Activated CD4-positive, alpha-beta memory T cell treated with anti-CD3 and anti-CD28 coated beads, Interleukin-2, amount 10 ng/mL, durations not matched to agents 7 days and 5 days (primary cell): ENCODE measurements at regions not wholly inside any gene's neighbourhood (a gene's known extent, or its start where the extent isn't known, plus 50 kb on each side); places are given as distances from the start of the nearest gene placed in this dataset.
"Not testable (repeated sequence)": the region's sequence is repeated elsewhere in the genome, so short reads cannot be mapped to it uniquely, and the experiment has no call there.

ENCODE experiments used
- CTCF ChIA-PET: fragments of 350-600 bp; sonication (Branson Sonifier 250); formaldehyde crosslinking; loops from one replicate; lab custom pipeline; 2021; ENCODE audit warnings: antibody characterized with exemption, inconsistent platforms; lab: Charles Lee
- POLR2A ChIA-PET: fragments of 350-600 bp; sonication (Branson Sonifier 250); formaldehyde crosslinking; loops from one replicate; lab custom pipeline; 2021; ENCODE audit warnings: antibody characterized with exemption; lab: Charles Lee
- DNase-seq: peaks from one replicate; pipeline ENCODE4 v3.0.0-alpha.2; 2020
- H3K27ac Mint-ChIP-seq: one replicate; pipeline ENCODE4 v1.8.0; 2021; ENCODE audit warnings: mild to moderate bottlenecking, mixed read lengths
- H3K27me3 Mint-ChIP-seq: one replicate; pipeline ENCODE4 v1.8.0; 2021; ENCODE audit warnings: mixed read lengths
- H3K36me3 Mint-ChIP-seq: one replicate; pipeline ENCODE4 v1.8.0; 2021; ENCODE audit warnings: low read depth, mixed read lengths
- H3K4me1 Mint-ChIP-seq: one replicate; pipeline ENCODE4 v1.8.0; 2021; ENCODE audit warnings: mixed read lengths
- H3K4me3 Mint-ChIP-seq: one replicate; pipeline ENCODE4 v1.8.0; 2021; ENCODE audit warnings: mild to moderate bottlenecking, mixed read lengths
- H3K9me3 Mint-ChIP-seq: one replicate; pipeline ENCODE4 v1.8.0; 2021; ENCODE audit warnings: mixed read lengths

- Mint-ChIP-seq H3K27me3 (no peaks in the 10 kb centered on the region), H3K4me3 (no peak overlapping the region), H3K9me3 (no peaks in the 10 kb centered on the region), H3K36me3 (peaks cover 4% of the 10 kb centered on the region), H3K27ac (no peak overlapping the region), H3K4me1 (peaks cover 28% of the 10 kb centered on the region)
- POLR2A ChIA-PET: interaction anchor here (1.7 kb wide), 1 partner anchor 95 kb away, joined by 4 read pairs; the partner anchor contains the start of gene PICALM
- CTCF ChIA-PET: interaction anchor here (1.8 kb wide), 1 partner anchor 29 kb away, joined by 4 read pairs; no protein-coding TSS in a partner anchor
- no peak for DNase-seq
Observed at GRCh38 chr11:86164106-86164505, 80.4 kb upstream of the EED start.

- peaks cover 36% of the 10 kb centered on the region for H3K4me1 Mint-ChIP-seq
- H3K9me3 Mint-ChIP-seq, H3K27ac Mint-ChIP-seq, H3K27me3 Mint-ChIP-seq, DNase-seq, H3K4me3 Mint-ChIP-seq, H3K36me3 Mint-ChIP-seq: not testable (repeated sequence)
- ChIA-PET POLR2A (interaction anchor here (1.6 to 1.7 kb wide), 2 partner anchors 11 to 94 kb away, joined by 4 to 5 read pairs; partner anchors contain the start of gene PICALM), CTCF (interaction anchor here (1.8 kb wide), 1 partner anchor 30 kb away, joined by 4 read pairs; no protein-coding TSS in a partner anchor)
Observed at GRCh38 chr11:86163221-86163876, 81.2 kb upstream of the EED start.

- ChIA-PET POLR2A (interaction anchor here (1.2 to 1.6 kb wide), 3 partner anchors 9 to 17 kb away, joined by 3 to 5 read pairs (median 3); no protein-coding TSS in a partner anchor), CTCF (interaction anchor here (1.0 to 1.5 kb wide), 3 partner anchors 13 to 40 kb away, joined by 3 to 6 read pairs (median 3); no protein-coding TSS in a partner anchor)
- H3K27me3 Mint-ChIP-seq: no peaks in the 10 kb centered on the region
- DNase-seq: no peak
- no peak overlapping the region for H3K27ac Mint-ChIP-seq
- no peaks in the 10 kb centered on the region for H3K9me3 Mint-ChIP-seq
- H3K4me3 Mint-ChIP-seq: no peak overlapping the region
- peaks cover 47% of the 10 kb centered on the region for H3K4me1 Mint-ChIP-seq
- peaks cover 4% of the 10 kb centered on the region for H3K36me3 Mint-ChIP-seq
Observed at GRCh38 chr11:86162239-86162638, 82.3 kb upstream of the EED start.

- peaks cover 4% of the 10 kb centered on the region for H3K36me3 Mint-ChIP-seq
- DNase-seq: no peak
- CTCF ChIA-PET: interaction anchor here (1.0 to 1.5 kb wide), 3 partner anchors 14 to 40 kb away, joined by 3 to 6 read pairs (median 3); no protein-coding TSS in a partner anchor
- H3K9me3 Mint-ChIP-seq: no peaks in the 10 kb centered on the region
- no peak overlapping the region for H3K4me3 Mint-ChIP-seq
- peaks cover 48% of the 10 kb centered on the region for H3K4me1 Mint-ChIP-seq
- H3K27ac Mint-ChIP-seq: no peak overlapping the region
- POLR2A ChIA-PET: interaction anchor here (0.6 to 1.5 kb wide), 5 partner anchors 9 to 450 kb away, joined by 3 to 4 read pairs (median 3); no protein-coding TSS in a partner anchor
- H3K27me3 Mint-ChIP-seq: no peaks in the 10 kb centered on the region
Observed at GRCh38 chr11:86161837-86162236, 82.7 kb upstream of the EED start.

GRCh38 chr11:86161336-86161735 is 83.2 kb upstream of the EED start:
- Mint-ChIP-seq H3K27me3 (no peaks in the 10 kb centered on the region), H3K4me1 (peaks cover 52% of the 10 kb centered on the region), H3K27ac (no peak overlapping the region), H3K9me3 (no peaks in the 10 kb centered on the region), H3K36me3 (peaks cover 4% of the 10 kb centered on the region), H3K4me3 (no peak overlapping the region)
- no peak for DNase-seq
- ChIA-PET POLR2A (interaction anchor here (0.6 to 1.5 kb wide), 4 partner anchors 8 to 449 kb away, joined by 3 to 4 read pairs (median 4); no protein-coding TSS in a partner anchor), CTCF (interaction anchor here (1.3 to 1.5 kb wide), 3 partner anchors 10 to 41 kb away, joined by 3 to 6 read pairs (median 4); no protein-coding TSS in a partner anchor)

- Mint-ChIP-seq H3K27me3 (no peaks in the 10 kb centered on the region), H3K36me3 (peaks cover 4% of the 10 kb centered on the region), H3K4me3 (no peak overlapping the region), H3K4me1 (peaks cover 54% of the 10 kb centered on the region), H3K27ac (no peak overlapping the region), H3K9me3 (no peaks in the 10 kb centered on the region)
- ChIA-PET CTCF (interaction anchor here (1.3 to 1.5 kb wide), 2 partner anchors 9 to 41 kb away, joined by 3 to 4 read pairs; no protein-coding TSS in a partner anchor), POLR2A (interaction anchor here (1.1 to 1.6 kb wide), 5 partner anchors 8 to 92 kb away, joined by 3 to 4 read pairs (median 3); partner anchors contain the start of gene PICALM)
- DNase-seq: no peak
Observed at GRCh38 chr11:86160541-86161149, 83.9 kb upstream of the EED start.

GRCh38 chr11:86159581-86159891 is 85.0 kb upstream of the EED start:
- peaks cover 4% of the 10 kb centered on the region for H3K36me3 Mint-ChIP-seq
- ChIA-PET POLR2A (interaction anchor here (1.6 kb wide), 1 partner anchor 18 kb away, joined by 3 read pairs; no protein-coding TSS in a partner anchor), CTCF (interaction anchor here (1.1 kb wide), 1 partner anchor 11 kb away, joined by 3 read pairs; no protein-coding TSS in a partner anchor)
- H3K27ac Mint-ChIP-seq: no peak overlapping the region
- H3K4me1 Mint-ChIP-seq: peaks cover 54% of the 10 kb centered on the region
- H3K27me3 Mint-ChIP-seq: no peaks in the 10 kb centered on the region
- no peaks in the 10 kb centered on the region for H3K9me3 Mint-ChIP-seq
- no peak for DNase-seq
- H3K4me3 Mint-ChIP-seq: no peak overlapping the region

- peaks cover 4% of the 10 kb centered on the region for H3K36me3 Mint-ChIP-seq
- DNase-seq: no peak
- ChIA-PET CTCF (interaction anchor here (0.6 to 1.7 kb wide), 3 partner anchors 11 to 35 kb away, joined by 3 to 6 read pairs (median 3); no protein-coding TSS in a partner anchor), POLR2A (interaction anchor here (1.3 to 1.6 kb wide), 3 partner anchors 18 to 90 kb away, joined by 3 to 5 read pairs (median 4); partner anchors contain the start of gene PICALM)
- no peak overlapping the region for H3K4me3 Mint-ChIP-seq
- peak overlapping the region; percentile 22 for H3K27ac Mint-ChIP-seq
- no peaks in the 10 kb centered on the region for H3K9me3 Mint-ChIP-seq
- H3K27me3 Mint-ChIP-seq: no peaks in the 10 kb centered on the region
- H3K4me1 Mint-ChIP-seq: peaks cover 55% of the 10 kb centered on the region
Observed at GRCh38 chr11:86158704-86159580, 85.6 kb upstream of the EED start.

GRCh38 chr11:86157797-86158378 is 86.7 kb upstream of the EED start:
- Mint-ChIP-seq H3K4me1 (peaks cover 65% of the 10 kb centered on the region), H3K27ac (no peak overlapping the region), H3K36me3 (peaks cover 4% of the 10 kb centered on the region), H3K27me3 (no peaks in the 10 kb centered on the region), H3K4me3 (no peak overlapping the region), H3K9me3 (no peaks in the 10 kb centered on the region)
- ChIA-PET CTCF (interaction anchor here (0.6 to 1.7 kb wide), 2 partner anchors 11 to 36 kb away, joined by 3 to 6 read pairs; no protein-coding TSS in a partner anchor), POLR2A (interaction anchor here (0.5 to 1.4 kb wide), 3 partner anchors 19 to 89 kb away, joined by 3 to 5 read pairs (median 4); partner anchors contain the start of gene PICALM)
- DNase-seq: no peak

- Mint-ChIP-seq H3K9me3 (no peaks in the 10 kb centered on the region), H3K27me3 (no peaks in the 10 kb centered on the region), H3K36me3 (peaks cover 4% of the 10 kb centered on the region), H3K4me1 (peaks cover 71% of the 10 kb centered on the region), H3K4me3 (no peak overlapping the region), H3K27ac (no peak overlapping the region)
- POLR2A ChIA-PET: no interaction called here
- CTCF ChIA-PET: interaction anchor here (0.6 kb wide), 1 partner anchor 135 kb away, joined by 3 read pairs; no protein-coding TSS in a partner anchor
- DNase-seq: no peak
Observed at GRCh38 chr11:86156397-86156955, 87.6 kb upstream of the PICALM start.

GRCh38 chr11:86155200-86155844 is 86.4 kb upstream of the PICALM start:
- H3K27me3 Mint-ChIP-seq: no peaks in the 10 kb centered on the region
- ChIA-PET POLR2A (no interaction called here), CTCF (no interaction called here)
- peaks cover 72% of the 10 kb centered on the region for H3K4me1 Mint-ChIP-seq
- no peak overlapping the region for H3K27ac Mint-ChIP-seq
- H3K36me3 Mint-ChIP-seq: no peaks in the 10 kb centered on the region
- H3K9me3 Mint-ChIP-seq: no peaks in the 10 kb centered on the region
- no peak for DNase-seq
- H3K4me3 Mint-ChIP-seq: no peak overlapping the region
